ENCODE measurements at regions not wholly inside any gene's neighbourhood (a gene's known extent, or its start where the extent isn't known, plus 50 kb on each side); places are given as distances from the start of the nearest gene placed in this dataset.

DNA sequence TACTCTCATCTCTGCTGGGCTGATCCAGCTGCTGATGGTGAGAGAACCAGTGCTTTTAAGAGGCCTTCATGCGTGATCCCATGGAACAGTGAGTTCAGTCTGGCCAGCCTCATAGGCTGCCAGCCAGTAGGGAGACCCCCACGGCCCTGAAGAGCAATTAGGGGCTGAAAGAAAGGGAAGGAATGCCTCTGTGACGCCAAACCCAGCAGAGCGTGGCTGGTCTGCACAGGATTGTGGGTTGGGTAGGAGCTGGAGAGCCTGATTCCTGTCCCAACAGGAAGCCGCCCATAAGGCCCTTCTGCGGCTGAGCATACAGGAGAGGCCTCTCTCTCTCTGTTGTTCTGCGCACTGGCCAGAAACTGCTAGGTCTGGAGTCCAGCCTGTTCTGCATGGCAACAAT is 181.5 kb upstream of the E2F8 start:
- TF ChIP-seq, protein P1, sequence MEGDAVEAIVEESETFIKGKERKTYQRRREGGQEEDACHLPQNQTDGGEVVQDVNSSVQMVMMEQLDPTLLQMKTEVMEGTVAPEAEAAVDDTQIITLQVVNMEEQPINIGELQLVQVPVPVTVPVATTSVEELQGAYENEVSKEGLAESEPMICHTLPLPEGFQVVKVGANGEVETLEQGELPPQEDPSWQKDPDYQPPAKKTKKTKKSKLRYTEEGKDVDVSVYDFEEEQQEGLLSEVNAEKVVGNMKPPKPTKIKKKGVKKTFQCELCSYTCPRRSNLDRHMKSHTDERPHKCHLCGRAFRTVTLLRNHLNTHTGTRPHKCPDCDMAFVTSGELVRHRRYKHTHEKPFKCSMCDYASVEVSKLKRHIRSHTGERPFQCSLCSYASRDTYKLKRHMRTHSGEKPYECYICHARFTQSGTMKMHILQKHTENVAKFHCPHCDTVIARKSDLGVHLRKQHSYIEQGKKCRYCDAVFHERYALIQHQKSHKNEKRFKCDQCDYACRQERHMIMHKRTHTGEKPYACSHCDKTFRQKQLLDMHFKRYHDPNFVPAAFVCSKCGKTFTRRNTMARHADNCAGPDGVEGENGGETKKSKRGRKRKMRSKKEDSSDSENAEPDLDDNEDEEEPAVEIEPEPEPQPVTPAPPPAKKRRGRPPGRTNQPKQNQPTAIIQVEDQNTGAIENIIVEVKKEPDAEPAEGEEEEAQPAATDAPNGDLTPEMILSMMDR (IDR thresholded peaks at IDR 0.05; ENCODE audit: poor library complexity, severe bottlenecking) = no peak
- TF ChIP-seq EZH2 (IDR thresholded peaks at IDR 0.05; ENCODE audit: borderline replicate concordance, insufficient read depth, low read length, poor library complexity, severe bottlenecking) (no peak), SMC3 (conservative IDR thresholded peaks at IDR 0.05; ENCODE audit: poor library complexity) (no peak), RAD21 (conservative IDR thresholded peaks at IDR 0.05) (no peak), POLR2AphosphoS5 (IDR thresholded peaks at IDR 0.05) (no peak)
- TF ChIP-seq, protein P2, sequence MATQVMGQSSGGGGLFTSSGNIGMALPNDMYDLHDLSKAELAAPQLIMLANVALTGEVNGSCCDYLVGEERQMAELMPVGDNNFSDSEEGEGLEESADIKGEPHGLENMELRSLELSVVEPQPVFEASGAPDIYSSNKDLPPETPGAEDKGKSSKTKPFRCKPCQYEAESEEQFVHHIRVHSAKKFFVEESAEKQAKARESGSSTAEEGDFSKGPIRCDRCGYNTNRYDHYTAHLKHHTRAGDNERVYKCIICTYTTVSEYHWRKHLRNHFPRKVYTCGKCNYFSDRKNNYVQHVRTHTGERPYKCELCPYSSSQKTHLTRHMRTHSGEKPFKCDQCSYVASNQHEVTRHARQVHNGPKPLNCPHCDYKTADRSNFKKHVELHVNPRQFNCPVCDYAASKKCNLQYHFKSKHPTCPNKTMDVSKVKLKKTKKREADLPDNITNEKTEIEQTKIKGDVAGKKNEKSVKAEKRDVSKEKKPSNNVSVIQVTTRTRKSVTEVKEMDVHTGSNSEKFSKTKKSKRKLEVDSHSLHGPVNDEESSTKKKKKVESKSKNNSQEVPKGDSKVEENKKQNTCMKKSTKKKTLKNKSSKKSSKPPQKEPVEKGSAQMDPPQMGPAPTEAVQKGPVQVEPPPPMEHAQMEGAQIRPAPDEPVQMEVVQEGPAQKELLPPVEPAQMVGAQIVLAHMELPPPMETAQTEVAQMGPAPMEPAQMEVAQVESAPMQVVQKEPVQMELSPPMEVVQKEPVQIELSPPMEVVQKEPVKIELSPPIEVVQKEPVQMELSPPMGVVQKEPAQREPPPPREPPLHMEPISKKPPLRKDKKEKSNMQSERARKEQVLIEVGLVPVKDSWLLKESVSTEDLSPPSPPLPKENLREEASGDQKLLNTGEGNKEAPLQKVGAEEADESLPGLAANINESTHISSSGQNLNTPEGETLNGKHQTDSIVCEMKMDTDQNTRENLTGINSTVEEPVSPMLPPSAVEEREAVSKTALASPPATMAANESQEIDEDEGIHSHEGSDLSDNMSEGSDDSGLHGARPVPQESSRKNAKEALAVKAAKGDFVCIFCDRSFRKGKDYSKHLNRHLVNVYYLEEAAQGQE (IDR thresholded peaks at IDR 0.05; ENCODE audit: borderline replicate concordance) = no peak

Measured in neural cell (in vitro differentiated cells).